GM19025 (cell line): ENCODE measurements at regions not wholly inside any gene's neighbourhood (a gene's known extent, or its start where the extent isn't known, plus 50 kb on each side); places are given as distances from the start of the nearest gene placed in this dataset.
"Not testable (repeated sequence)": the region's sequence is repeated elsewhere in the genome, so short reads cannot be mapped to it uniquely, and the experiment has no call there.

Experiments used
- ATAC-seq: cut with Tn5 transposase; IDR thresholded peaks from one replicate; pipeline ENCODE4 v1.9.1; 2021; ENCODE audit warnings: mild to moderate bottlenecking, low read depth, moderate library complexity; ENCODE audit not compliant: unreplicated experiment

DNA sequence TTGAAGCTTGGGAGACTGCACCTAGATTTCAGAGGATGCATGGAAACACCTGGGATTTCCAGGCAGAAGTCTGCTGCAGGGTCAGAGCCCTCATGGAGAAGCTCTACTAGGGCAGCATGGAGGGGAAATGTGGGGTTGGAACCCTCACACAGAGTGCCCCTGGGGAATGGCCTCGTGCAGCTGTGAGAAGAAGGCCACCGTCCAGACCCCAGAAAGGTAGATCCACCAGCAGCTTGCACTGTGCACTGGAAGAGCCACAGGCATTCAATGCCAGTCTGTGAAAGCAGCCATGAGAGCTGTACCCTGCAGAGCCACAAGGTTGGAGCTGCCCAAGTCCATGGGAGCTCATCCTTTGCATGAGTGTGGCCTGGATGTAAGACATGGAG is 285.3 kb upstream of the FAM174A start:
- no peak for ATAC-seq

- ATAC-seq: no peak
Measured at GRCh38 chr5:100249211-100249883, 285.8 kb upstream of the FAM174A start.

- no peak for ATAC-seq
Measured at GRCh38 chr5:100232736-100233135, 302.4 kb upstream of the FAM174A start.

DNA sequence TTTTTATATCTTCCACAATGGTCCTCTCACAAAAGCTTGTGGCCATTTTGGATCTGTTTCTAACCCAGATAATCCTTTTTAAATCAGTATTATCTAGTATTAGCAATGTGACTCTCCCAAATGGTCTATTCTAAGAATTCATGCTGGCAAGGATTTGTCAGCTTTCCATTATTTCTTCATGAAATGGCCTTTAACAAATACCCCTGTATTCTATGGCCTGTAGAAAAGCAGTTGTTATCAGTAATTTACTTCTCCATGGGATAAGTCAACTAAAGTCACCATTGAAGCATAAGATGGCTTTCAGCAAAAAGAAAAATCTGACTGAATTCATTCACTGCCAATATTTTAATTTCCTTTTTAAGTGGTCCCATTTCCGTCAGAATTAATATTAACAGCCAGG is 346.4 kb upstream of the FAM174A start:
- ATAC-seq: no peak

DNA sequence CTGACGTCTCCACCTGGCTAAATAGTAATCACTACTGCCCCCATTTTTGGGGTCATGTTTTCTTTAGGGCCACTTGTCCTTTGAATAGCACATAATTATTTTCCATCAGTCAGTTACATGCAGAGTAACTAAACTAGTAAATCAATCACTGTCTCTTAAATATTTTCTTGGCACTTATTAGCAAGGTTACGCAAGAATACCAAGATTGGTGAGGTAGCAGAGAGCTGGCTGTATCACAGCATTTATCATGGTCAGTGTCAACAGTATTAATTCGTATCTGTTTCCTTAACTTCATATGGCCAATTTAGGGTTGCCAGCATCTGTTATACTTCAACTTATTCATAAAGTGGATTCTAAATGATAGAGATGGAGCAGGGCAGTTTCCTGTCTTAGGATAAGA is 346.8 kb upstream of the FAM174A start:
- no peak for ATAC-seq

DNA sequence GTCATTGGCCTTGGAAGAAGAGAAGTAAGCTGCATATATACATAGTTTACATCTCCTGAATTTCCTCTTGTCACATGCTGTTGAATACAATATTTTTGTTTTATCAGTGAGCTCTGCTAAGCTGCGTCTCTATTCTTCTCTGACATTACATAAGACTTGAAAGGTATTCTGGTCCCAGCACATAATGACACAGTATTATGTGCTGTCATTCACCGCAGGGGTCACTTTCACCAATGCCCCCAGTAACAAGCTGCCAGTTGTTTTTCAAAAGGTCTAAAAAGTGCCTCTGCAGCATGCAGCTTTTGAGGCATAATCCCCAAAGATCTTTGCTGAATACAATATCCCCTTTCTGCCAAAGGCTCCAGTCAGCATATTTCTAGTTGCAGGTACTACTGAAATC is 349.0 kb upstream of the FAM174A start:
- no peak for ATAC-seq

DNA sequence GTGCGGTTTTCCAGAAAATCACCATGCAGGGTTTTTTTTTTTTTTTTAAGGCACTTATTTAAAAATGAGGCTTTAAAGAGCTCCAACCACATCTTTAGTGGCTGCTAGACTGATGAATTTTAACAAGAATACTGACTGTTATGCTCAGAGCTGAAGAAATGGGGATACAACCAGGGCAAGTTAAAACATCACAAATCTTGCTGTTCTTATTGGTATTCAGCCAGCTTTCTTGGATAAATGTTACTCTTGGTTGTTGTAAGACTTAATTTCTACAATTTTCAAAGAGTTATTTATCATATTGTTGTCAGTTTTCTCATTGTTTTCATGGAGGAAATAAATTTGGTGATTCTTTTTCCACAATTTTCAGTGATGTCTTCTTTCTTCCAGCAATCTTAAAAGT is 352.8 kb upstream of the FAM174A start:
- ATAC-seq: no peak

- ATAC-seq: no peak
Measured at GRCh38 chr5:100175346-100175745, 359.8 kb upstream of the FAM174A start.

- ATAC-seq: peak; percentile 100
Measured at GRCh38 chr5:100165309-100165708, 369.9 kb upstream of the FAM174A start.

DNA sequence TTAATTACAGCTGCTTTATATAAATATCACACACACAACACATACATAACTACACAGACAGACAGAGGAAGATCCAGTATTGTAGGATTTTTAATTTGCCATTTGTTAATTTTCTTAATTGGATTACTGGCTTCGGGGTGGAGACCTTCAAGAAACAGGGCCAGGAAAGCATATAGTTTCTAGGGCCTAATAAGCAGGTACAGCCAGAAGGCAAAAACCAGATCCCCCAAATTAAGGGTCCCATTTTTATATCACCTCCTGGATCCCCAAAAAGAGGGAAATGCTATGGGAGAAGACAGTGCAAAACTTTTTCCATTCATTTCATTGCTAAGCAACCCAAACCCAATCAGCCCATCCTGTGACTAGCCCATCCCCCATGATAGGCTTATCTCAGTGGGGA is 373.3 kb upstream of the FAM174A start:
- ATAC-seq: no peak

GRCh38 chr5:100157066-100157465 is 378.1 kb upstream of the FAM174A start:
- ATAC-seq: no peak

GRCh38 chr5:100148239-100148638 is 386.9 kb upstream of the FAM174A start:
- no peak for ATAC-seq

GRCh38 chr5:100142607-100143006 is 392.6 kb upstream of the FAM174A start:
- ATAC-seq: no peak

DNA sequence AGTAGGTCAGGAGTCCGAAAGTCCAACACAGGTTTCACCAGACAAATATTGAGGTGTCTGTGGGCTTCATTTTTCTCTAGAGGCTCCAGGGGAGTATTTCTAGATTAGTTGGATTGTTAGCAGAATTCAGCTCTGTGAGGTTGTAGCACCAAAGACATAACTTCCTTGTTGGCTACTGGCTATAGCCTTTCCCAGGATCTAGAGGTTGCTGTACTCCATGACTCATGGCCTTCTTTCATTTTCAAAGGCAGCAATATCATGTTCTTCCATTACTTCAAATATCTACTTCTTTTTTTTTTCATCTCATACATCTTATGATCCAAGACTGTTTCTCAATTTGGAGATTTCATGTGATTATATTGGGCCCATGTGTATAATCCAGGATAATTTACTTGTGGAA is 404.0 kb upstream of the FAM174A start:
- no peak for ATAC-seq

DNA sequence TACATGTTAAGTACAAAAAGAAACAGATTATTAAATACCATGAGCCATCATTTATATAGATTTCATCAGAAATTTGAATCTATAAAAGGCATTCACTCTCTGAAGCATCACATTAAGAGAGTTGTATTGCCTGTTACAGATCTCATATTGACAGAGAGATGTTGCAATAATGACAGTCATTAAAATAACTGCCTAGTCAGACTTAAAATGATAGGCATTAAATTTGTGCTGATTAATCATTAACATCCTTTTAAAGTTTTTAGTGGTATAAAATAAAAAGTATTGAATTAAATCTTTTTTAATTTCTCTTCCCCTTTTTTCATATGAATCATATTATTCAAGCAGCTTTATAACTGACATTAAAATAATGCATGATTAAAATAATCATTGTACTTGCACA is 404.9 kb upstream of the FAM174A start:
- ATAC-seq: no peak

DNA sequence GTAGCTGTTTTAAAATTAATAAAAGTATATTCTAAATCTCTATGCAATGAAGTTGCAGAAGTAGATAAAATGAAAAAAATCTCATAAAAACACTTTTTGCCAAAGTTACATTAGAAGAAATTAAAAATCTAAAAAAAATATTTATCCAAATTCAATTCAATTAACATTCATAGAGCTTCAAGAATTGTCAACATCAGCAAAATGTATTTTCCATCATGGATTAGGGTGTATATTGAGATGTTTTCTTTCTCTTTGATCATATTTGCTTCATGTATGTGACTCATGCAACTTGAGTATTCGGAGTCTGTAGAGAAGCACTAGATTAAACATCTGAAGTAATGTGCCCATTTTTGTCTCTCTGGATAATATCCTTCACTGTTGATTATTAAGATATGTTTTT is 415.3 kb upstream of the FAM174A start:
- no peak for ATAC-seq

DNA sequence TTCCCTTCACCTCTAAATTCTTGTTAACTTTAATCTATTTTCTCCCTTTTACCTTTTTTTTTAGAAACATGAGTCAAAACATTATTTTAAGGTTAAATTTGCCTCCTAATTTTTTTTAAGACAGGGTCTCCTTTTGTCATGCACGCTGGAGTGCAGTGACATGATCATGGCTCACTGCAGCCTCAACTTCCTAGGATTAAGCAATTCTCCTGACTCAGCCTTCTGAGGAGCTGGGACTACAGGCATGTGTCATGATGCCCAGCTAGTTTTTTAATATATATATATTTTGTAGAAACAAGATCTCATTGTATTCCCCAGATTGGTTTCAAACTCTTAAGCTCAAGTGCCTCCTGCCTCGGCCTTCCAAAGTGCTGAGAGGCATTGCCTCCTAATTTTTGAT is 424.7 kb upstream of the FAM174A start:
- ATAC-seq: no peak

DNA sequence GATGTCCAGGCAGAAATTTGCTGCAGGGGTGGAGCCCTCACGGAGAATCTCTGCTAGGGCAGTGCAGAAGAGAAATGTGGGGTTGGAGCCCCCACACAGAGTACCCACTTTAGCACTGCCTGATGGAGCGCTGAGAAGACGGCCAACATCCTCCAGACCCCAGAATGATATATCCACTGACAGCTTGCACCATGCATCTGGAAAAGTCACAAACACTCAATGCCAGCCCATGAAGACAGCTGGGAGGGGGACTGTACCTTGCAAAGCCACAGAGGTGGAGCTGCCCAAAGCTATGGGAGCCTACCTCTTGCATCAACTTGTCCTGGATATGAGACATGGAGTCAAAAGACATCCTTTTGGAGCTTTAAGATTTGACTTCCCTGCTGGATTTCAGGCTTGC is 426.3 kb upstream of the FAM174A start:
- ATAC-seq: no peak

DNA sequence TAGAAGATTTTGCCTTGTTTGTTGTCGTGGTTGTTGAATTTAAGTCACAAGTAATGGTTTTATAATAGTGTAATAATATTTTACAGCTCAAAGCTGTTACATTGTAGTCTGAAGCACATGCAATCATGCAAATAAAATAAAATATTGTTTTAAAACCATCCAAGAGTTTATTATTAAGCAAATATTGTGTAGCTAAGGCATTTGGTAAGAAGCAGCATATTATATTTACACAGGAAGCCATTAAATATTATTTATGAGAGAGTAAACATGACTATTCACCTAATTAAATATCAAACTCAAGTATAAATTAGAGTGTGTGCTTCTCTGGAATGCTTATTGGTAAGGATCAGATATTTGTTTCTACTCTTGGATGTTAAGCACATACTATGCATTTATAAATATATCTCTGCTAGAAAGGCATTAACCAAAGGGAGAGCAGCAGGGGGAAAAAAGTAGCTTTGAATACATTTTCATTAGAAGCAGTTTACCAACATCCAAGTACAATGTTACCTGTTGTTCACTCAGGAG is 431.5 kb upstream of the FAM174A start:
- ATAC-seq: not testable (repeated sequence)

DNA sequence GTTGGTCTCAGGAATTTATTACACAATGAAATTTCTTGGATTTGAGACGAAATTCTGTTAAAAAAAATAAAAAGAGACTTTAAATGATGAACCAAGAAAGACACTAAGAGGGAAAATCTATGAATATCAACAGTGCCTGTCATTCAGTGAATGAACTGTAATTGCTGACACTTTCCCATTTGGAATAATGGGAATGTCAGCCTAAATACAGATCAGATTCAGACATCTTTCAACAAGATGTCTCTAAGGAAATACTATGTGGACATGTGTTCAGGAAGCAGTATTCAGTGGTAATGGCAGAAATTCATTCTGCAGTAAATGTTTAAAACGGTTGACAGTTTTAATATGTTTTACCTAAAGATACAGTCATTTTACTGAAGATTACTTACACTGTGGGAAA is 433.7 kb upstream of the FAM174A start:
- ATAC-seq: not testable (repeated sequence)

- ATAC-seq: not testable (repeated sequence)
Measured at GRCh38 chr5:100096328-100096727, 438.8 kb upstream of the FAM174A start.

DNA sequence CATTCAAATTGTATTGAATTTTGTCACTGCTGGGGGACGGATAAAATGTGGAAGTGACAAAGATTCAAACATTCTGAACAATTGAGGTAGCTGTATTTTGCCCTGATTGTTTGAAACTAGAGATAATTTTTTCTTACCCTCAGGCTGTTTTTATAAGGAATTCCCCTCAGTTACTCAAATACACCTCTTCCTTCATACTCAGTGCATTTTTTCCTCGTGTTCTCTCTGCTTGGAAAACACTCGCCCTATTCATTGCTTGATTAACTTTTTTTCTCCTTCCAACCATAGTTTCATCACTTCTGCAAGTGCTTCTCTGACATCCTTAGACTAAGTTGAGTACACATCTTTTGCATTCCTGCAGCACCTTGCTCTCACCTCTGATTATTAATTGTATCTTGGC is 454.5 kb upstream of the FAM174A start:
- not testable (repeated sequence) for ATAC-seq

- not testable (repeated sequence) for ATAC-seq
Measured at GRCh38 chr5:100079163-100079562, 456.0 kb upstream of the FAM174A start.
